SW 1271 (cell line): ENCODE measurements at regions not wholly inside any gene's neighbourhood (a gene's known extent, or its start where the extent isn't known, plus 50 kb on each side); places are given as distances from the start of the nearest gene placed in this dataset.

ENCODE experiments used
- DNase-seq, 2 experiments: peaks; one replicate each; lab custom pipeline; 2025; lab: John Stamatoyannopoulos, UW

DNA sequence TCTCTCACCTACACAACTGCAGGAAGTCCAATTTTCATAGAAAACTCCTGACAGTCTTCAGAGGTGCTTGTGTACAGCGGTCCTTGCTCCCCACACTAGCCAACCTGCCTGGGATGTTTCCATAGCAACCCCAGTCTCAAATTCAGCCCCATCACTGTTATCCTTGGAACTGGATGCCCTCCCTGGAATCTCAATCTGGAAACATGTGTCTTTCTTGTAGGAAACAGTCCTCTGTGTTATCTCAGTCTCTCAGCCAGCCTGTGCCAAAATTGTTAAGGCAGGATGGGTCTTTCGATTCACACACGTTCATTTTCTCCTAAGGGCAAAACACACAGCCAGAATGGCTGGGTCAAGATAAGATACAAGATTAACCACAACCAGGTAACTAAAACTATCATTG is 295.5 kb upstream of the RND3 start:
- no peak for DNase-seq

DNA sequence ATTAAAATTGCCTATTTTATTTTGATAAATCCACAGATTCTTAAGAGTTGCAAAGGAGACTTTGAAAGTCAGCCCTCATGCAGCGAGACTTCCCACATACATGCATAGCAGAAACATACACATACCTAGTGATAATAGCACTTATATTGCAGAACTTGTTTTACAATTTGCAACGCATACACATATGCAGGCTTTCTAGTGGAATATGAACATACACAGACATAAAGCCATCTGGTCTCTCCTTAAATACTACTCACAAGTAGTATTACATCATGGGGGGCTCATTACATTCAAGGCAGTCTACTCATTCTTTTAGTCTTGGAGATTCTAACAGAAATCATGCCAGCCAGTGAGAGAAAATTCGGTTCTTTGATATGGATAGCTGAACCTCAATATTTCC is 295.1 kb upstream of the RND3 start:
- DNase-seq = no peak

- no peak for DNase-seq
These were observed 293.7 kb upstream of the RND3 start for GRCh38 chr2:150781142-150781541.

DNA sequence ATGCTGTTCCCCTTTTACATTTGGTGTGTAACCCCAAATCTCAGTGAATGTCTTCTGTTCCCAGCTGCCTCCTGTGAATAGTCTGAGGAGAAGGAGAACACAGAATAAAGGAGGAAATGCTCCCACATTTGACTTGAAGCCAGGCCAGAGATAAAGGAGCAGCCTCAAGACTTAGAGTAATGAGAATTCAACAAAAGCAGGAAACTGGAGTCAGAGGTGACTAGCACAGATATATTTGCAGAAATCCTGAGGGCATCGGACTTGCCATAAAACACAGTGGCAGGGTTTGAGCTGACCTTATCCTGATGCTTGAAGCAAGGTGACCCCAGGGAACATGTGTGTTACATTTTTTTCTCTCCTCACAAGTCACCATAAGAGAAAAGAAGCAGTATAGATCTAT is 291.4 kb upstream of the RND3 start:
- no peak for DNase-seq

DNA sequence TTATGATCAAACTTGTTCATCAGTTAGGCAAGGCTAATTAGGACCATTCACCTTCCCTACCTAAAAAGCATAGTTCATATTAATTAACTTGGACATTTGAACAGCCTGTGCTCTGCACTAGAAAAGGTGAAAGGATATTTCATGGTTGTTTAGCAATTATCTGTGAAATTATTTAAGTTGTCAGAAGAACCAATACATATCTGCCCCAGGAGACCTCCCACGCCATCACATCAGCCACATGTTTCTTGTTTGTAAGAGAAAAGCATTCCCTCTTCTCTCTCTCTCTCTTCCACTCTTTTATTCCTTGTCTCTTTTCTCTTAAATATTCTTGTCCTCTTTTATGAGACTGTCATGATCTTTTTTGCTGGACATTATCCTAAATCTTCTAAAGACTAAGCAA is 282.0 kb upstream of the RND3 start:
- no peak for DNase-seq

DNA sequence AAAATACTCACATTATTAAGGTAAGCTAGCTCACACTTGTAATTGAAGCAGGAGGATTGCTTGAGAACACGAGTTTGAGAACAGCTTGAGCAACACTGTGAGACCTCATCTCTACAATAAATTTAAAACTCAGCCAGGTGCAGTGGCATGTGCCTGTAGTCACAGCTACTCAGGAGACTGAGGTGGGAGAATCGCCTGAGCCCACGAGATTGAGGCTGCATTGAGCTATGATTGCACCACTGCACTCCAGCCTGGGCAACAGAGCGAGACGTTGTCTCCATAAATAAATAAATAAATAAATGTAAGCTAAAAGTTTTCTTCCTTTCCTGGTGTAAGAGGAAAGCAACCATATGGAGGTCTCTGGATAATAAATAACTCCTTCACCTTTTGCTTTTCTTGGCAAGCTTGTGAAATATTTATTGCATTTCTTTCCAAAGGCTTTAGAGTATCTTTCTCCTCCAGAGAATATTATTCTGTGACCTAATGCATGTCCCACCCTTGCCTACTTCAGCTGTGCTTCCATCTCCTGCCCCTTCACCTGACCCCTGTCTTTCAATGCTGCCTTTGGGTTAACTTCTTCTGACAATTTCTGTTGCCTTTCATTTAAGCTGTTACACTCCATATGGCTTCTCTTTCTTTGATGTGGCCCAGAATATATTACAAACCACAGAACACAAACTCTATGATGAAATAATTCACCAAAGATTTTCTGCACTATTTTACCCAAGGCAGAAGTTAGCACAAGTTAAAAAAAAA is 280.7 kb upstream of the RND3 start:
- DNase-seq = no peak

DNA sequence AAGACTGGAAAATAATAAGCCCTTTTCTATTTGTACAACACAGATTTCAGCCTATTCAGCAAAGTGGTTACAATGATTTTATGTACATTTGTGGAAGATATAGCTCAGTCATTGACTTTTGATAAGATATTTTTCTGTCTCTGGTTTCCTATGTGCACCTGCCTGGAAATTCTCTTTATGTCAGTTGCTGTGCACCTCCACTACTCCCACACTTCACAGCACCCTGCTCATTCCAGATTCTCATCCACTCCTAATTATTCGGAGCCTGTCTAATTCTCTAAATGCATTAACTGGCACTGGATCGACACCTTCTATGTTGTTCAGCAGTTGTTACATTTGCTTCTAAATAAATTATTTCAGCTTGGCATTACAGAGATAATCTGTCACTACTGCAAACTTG is 275.1 kb upstream of the RND3 start:
- no peak for DNase-seq

- no peak for DNase-seq
These were observed 272.1 kb upstream of the RND3 start for GRCh38 chr2:150759531-150759930.

DNA sequence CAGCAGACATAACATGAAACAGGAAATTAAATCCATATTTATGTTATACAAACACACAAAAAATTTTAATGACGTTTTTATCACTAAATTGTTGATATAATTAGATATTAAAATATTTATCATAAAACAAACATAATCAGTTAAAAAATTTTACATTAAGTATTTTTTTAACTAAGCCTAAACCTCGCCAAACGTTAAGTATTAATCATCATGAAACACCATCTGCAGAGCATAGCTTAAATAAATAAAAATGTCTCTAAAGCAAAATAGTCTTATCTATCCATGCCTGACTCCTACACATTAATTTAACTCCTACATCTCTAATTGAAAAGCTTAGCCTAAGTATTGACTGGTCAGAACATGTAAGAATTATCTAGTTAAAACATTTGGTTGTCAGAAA is 271.6 kb upstream of the RND3 start:
- DNase-seq = no peak

DNA sequence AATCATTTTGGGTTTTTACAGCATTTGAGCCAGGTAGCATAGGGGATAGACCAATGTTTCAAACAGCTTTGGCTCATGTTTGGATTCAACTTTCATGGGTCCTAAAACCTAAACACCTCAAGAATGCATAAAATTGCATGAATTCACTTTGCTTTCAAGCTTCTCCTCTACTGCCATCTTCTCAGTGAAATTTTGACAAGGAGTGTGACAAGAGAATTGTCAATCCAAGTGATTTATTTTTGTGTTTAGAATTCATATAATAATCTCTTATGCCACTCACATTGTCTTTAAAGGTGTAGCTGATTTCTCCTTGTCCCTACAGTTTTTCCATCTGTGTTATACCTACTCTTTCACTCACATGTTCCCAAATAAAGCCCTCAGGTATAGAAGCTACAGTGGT is 264.8 kb upstream of the RND3 start:
- no peak for DNase-seq

DNA sequence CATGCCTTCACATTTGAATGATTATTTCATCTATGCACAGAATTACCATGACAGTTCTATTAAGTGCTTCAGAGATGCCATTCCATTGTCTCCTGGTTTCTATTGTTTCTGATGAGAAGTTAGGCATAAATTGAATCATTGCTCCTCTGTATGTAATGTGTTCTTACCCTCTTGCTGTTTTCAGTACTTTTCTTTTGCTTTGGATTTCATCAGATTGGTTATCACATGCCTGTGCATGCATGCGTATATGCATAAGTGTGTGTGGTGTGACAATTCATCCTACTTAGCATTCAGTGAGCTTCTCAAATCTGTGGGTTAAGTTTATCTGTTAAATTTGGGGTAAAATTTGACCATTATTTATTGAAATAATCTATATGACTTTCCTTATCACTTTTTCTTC is 263.3 kb upstream of the RND3 start:
- no peak for DNase-seq

DNA sequence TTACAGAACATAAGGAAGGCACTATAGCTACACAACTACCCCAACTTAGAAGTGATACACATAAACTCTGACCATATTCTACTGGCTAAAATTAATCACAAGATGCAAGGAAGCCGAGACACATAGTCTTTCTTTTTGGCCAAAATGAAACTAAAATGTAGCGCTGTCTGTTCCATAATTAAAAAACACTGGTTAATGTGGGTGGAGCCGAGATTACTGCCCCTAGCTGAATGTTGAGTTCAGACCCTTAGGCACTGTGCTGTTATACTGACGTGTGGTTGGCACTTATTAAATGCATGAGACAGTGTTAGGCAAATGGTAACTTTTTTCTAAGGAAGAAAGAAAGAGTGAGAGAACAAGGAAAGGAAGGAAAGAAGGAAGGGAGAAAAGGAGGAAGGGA is 254.6 kb upstream of the RND3 start:
- no peak for DNase-seq

DNA sequence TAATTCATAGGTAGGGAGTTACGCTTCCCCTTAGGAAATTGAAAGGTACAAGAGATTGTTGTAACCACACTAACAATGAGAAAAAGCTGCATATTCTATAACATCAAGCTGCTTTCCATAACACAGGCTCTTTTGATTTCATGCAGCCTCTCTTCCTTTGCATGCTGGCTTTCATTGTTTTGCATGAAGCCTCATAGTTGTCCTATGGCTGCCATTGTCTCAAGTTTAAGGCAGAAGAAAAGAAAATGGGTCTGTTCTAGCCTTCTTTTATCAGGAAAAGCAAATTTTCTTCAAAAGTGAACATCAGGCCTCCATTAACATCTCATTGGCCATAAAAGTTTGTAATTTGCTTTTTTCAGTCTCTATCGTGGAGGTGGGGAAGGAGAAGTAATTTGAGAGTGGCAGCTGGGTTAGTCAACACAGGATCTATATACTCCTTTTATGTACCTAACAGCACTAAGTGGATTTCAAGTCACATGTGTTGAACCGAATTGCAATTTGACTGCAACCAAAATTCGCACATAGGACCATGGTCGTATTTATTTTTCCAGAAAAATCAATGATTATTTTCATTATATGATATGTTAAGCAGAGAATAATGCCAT is 248.5 kb upstream of the RND3 start:
- no peak for DNase-seq

- DNase-seq = no peak
These were observed 245.7 kb upstream of the RND3 start for GRCh38 chr2:150733051-150733618.

DNA sequence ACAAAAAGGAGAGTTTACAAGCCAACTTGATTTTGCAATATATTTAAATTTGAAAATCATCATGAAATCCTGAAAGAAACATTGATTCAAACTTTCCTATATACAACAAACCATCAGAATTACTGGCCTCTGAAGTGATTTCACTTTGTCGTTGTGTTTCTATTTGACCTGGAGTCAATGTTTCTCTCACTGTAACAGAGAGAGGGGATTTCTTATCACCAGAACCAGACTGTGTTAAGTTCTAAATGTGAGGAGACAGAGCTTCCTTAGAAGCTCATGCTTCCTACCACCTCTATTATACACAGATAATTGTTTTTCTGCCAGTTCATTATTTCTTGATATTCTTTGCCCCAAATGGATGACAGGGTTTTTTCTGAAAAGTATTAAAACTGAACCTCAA is 245.0 kb upstream of the RND3 start:
- DNase-seq = no peak

DNA sequence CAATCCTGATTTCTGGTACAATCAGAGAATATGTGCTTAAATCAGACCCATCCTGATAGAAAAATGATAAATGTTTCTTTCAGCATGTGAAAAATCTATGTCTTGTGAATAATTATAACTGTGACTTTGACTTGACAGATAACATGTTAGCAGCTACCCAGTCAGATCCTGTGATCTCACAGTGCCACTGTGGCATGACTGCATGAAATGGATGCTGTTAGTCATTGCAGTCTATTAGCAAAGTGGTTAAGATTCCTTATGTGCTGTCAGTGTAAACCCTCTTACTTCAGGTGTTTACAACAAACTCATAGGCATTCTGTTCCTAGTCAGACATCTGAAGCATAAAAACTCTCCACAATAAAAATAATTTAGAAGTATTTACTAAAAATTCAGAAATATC is 244.6 kb upstream of the RND3 start:
- no peak for DNase-seq

DNA sequence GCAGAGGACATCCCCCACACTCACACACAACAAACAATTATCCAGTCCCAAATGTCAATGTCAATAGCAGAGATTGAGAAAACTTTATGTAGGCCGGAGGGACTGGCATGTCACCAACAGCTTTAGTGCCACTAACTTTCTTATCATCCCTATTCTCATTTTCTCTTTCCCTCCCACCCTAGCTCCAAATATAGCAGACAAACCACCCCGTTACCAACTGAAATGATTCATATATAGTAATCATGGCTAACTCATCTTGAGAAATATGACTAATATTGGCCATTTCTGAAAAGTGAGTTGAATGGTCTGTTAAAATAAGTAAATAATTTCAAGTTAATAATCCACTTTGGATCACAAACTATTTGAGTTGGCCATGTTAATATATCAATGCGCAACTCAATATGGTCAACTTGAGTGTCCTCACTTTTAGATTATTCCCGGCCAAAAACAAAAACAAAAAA is 242.1 kb upstream of the RND3 start:
- DNase-seq = no peak

- no peak for DNase-seq
These were observed 230.8 kb upstream of the RND3 start for GRCh38 chr2:150718280-150718679.

- no peak for DNase-seq
These were observed 228.7 kb upstream of the RND3 start for GRCh38 chr2:150716186-150716585.

- DNase-seq = no peak
These were observed 228.0 kb upstream of the RND3 start for GRCh38 chr2:150715501-150715900.

DNA sequence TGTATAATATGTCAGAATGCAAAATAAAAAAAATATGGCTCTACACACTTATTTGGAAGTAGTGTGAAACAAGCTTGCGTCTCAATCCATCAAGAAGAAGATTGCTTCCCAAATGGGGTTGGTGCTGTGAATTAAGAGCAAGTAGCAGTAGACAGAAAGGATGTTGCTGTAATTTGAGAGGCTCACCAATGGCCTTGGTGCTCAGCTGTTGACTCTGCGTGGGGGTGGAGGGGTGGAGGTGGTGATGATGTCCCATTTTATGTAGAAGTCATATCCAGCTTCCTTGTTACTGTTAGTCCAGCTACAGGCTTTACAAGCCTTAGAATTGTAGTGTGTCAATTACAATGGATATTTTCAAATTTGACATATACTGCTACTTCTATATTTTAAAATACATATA is 223.4 kb upstream of the RND3 start:
- DNase-seq = no peak

DNA sequence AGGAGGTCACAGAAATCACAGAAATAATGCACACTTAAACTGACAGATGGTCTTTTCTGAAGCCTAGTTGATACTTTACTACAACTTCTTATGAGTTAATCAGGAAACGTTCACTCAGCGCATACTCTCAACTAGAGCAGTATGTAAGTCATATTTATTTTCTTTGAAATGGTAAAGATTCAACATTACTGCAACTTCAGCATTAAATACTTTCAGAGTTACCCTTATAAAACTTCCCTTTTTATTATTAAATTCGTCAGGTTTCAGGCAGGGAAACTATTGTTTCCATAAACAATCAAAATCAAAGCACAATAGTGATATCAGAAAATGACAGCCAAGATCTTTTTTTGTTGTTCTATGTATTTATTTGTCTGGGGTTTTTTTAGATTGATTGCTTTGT is 222.6 kb upstream of the RND3 start:
- DNase-seq = no peak

GRCh38 chr2:150706561-150706960 is 219.1 kb upstream of the RND3 start:
- DNase-seq = no peak

GRCh38 chr2:150705767-150706166 is 218.3 kb upstream of the RND3 start:
- DNase-seq = no peak
